ENCODE measurements at regions not wholly inside any gene's neighbourhood (a gene's known extent, or its start where the extent isn't known, plus 50 kb on each side); places are given as distances from the start of the nearest gene placed in this dataset.

GRCh38 chr12:38156497-38157245 lies 159.9 kb upstream of the ALG10B start:
- H3K27me3 ChIP-seq = no peaks in the 10 kb centered on the region
- WGBS, 4 donors = 83 to 87% (median 85%) methylated on average over 38 to 39 of the region's 39 CpGs
- no peak overlapping the region for H3K4me3 ChIP-seq
- no peaks in the 10 kb centered on the region for H3K4me1 ChIP-seq
- DNase-seq = no peak
- H3K9me3 ChIP-seq = peaks cover 0 to 8% (median 0%) of the 10 kb centered on the region in 12 donors
- H3K27ac ChIP-seq = no peak overlapping the region
- ATAC-seq = no peak
- H3K36me3 ChIP-seq = no peaks in the 10 kb centered on the region
- TF ChIP-seq CTCF (IDR thresholded peaks at IDR 0.05) = no peak
- TF ChIP-seq POLR2A (IDR thresholded peaks at IDR 0.05) = no peak
- intact Hi-C loops (cut with DNase I) = loop anchor here in 1 of 10 donors (10.0 kb wide), 1 partner anchor 138 kb away; no protein-coding TSS in a partner anchor

- H3K27me3 ChIP-seq = no peaks in the 10 kb centered on the region
- intact Hi-C loops (cut with DNase I) = loop anchor here in 1 of 10 donors (10.0 kb wide), 1 partner anchor 137 kb away; no protein-coding TSS in a partner anchor
- no peak overlapping the region for H3K27ac ChIP-seq
- DNase-seq (no peak), ATAC-seq (no peak)
- H3K36me3 ChIP-seq = no peaks in the 10 kb centered on the region
- WGBS, 4 donors = 84 to 90% (median 89%) methylated on average over 35 to 39 of the region's 39 CpGs
- H3K9me3 ChIP-seq = peaks cover 0 to 8% (median 0%) of the 10 kb centered on the region in 12 donors
- no peaks in the 10 kb centered on the region for H3K4me1 ChIP-seq
- no peak overlapping the region for H3K4me3 ChIP-seq
- TF ChIP-seq CTCF (IDR thresholded peaks at IDR 0.05) (no peak), POLR2A (IDR thresholded peaks at IDR 0.05) (no peak)
Measured at GRCh38 chr12:38157274-38157932, 159.2 kb upstream of the ALG10B start.

GRCh38 chr12:38157933-38158401 lies 158.6 kb upstream of the ALG10B start:
- no peaks in the 10 kb centered on the region for H3K4me1 ChIP-seq
- no peak overlapping the region for H3K4me3 ChIP-seq
- no peaks in the 10 kb centered on the region for H3K27me3 ChIP-seq
- TF ChIP-seq CTCF (IDR thresholded peaks at IDR 0.05) (no peak), POLR2A (IDR thresholded peaks at IDR 0.05) (no peak)
- ATAC-seq = no peak
- H3K36me3 ChIP-seq = no peaks in the 10 kb centered on the region
- intact Hi-C loops (cut with DNase I) = loop anchor here in 1 of 10 donors (10.0 kb wide), 1 partner anchor 137 kb away; no protein-coding TSS in a partner anchor
- peaks cover 0 to 9% (median 0%) of the 10 kb centered on the region in 12 donors for H3K9me3 ChIP-seq
- DNase-seq = no peak
- H3K27ac ChIP-seq = no peak overlapping the region
- WGBS, 4 donors = 88 to 92% (median 91%) methylated on average over 23 to 28 of the region's 28 CpGs

Measured in heart left ventricle (tissue), 16 donors.